NCI-H1417 (cell line): ENCODE measurements at regions not wholly inside any gene's neighbourhood (a gene's known extent, or its start where the extent isn't known, plus 50 kb on each side); places are given as distances from the start of the nearest gene placed in this dataset.

ENCODE experiments used
- DNase-seq, 3 experiments: peaks; one replicate each; lab custom pipeline; 2025; lab: John Stamatoyannopoulos, UW

DNA sequence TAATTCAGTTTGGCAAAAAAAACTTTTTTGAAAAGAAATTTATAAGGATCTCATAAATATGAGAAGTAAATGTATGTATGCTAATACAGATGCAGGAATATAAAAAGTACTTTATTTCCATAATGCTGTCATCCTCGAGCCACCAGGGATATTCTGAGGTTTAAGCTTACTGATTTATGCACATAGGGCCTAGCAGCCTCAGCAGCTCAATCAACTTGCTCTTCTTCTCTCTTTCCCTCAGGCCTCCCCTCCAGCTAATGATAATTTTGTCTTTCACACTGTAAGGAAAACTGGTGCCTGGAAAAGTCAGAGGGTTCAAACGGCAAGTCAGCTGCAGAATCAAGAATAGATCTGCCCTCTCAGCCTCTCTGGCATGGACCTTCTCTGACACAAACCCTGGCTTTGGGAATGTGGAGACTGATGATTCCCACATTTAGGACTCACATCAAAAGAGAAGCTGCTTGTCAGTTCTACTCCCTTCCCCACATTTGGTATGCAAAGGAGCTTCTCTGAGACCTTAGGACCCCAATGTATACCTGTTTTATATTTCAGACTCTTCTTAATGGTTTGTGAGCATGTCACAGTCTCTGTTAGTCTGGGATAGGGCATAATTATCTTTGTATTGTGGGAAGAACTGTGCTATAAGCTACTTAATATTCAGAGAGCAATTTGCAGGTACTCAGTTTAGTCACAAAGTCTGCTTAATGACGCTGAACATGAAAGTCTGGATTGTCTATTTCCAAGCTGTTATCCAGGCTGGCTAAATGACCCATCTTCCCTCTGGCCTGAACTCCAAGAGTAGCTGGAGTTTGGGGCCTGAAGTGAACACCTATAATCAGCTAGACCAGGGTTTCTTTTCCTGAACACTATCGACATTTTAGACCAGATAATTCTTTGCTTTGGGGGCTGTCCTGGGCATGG lies 52.1 kb upstream of the DIPK1A start:
- no peak for DNase-seq

DNA sequence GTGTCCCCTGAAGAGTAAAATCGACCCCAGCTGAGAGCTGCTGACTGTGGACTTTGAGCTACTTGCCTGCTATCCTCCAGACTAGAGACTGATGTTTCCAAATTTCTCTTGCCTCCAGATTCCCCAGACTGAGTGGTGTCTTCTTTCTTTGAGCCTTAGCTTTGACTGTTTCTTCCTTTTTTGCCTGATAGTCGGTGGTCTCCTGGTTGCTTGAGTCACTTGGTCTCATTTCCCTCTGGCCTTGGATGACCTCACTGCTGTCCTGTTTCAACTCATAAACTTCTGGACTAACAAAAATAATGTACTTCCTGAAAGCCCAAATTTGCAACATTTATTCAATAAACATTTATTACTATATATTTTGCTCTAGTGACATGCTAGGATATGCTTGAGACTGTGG lies 52.9 kb upstream of the DIPK1A start:
- no peak for DNase-seq

DNA sequence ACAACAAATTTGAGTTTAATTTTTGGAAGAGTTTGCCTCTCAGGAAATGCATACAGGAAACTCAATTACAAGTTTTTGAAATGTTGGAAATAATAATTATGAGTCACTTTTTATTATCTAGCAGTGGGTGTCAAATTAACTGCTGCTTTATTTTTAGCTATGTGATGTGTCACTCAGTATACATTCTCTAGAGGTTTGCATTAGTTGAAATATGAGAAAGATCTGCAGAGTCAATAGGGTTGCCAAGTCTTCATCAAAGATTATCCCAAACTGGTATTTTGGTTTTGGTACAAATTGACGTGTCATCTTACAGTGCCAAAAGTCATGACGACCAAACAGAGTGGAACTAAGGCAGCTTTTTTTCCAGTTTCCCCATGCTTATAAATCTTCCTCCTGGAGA lies 54.3 kb upstream of the DIPK1A start:
- DNase-seq, result no peak

DNA sequence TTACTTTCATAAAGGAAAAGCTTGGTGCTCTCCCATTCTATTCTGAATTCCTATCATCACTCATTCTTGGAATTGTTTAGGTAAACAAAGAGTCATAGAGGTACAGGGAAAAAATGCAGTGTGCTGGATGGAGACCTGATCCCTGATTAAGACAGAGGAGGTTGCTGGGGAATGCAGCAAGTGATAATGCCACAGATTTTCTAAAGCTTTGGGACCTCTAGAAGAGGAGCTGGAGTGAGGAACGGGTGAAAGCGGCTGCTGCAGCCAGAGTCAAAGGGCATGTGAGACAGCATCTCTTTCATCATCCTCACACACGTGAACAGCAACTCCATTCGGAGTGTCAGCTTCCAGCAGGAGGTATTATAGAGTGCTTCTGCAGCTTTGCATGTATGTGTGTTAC lies 54.9 kb upstream of the DIPK1A start:
- no peak for DNase-seq

DNA sequence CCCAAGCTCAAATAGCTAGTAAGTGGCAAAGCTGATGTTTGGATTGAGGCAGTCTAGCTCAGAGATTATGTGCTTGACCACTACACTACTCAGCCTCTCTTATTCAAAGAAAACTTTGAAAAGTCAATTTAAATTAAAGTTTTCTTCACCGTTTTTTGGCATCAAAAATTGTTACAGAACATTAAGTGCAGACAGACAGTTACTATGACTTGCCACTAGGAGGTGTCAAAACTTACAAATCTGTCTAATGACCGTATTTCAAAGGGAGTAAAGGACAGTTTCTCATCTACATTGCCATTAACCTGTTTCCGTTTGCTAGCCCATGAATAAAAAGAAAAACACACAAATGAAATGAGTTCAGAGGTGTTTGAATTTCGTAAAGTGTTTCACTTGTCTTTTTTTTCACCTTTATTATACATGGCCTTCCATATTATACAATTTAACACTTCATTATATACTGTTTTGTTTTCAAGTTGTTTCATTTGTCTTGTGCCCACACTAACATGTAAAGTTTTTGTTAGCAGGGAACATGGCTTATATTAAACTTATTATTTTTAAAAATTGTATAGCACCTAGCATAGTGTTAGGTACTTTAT lies 57.4 kb upstream of the MTF2 start:
- peak; percentile 10 to 67 (median 39) for DNase-seq

DNA sequence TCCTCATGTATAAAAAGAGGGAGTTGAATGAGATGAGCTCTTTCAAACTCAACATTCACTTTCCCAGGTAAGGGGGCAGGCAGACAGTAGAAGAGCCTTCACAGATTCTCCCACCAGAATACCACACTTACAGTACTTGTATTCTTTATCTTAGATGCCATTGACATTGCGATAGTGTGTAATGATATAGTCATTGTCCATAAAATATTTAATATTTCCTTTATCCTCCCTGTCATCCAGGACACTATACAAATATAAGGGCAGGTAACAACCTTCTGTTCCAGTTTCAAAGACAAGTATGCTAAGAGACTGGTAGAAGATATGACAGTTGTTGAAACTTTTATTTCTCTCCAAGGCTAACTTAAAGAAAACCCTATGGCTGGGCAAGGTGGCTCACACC lies 56.5 kb upstream of the MTF2 start:
- no peak for DNase-seq

DNA sequence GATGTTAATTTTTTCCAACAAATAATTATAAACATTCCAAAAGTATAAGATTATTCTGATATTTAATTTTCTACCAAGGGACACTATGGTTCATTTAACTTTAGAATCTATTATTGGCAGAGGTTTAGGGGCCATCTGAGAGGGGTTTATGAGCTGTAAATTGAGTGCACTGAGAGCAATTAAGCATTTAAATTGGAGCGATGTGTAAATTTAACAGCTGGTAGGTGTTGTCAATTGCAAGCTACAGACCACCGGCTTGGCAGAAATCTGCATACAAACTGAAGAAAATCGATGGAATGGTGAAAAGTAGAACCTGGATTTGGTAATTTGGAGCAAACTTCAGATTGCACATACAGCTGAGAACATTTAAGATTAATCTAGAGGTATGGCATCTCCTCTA lies 55.8 kb upstream of the MTF2 start:
- peak in 1 of 3 experiments; percentile 30 for DNase-seq

DNA sequence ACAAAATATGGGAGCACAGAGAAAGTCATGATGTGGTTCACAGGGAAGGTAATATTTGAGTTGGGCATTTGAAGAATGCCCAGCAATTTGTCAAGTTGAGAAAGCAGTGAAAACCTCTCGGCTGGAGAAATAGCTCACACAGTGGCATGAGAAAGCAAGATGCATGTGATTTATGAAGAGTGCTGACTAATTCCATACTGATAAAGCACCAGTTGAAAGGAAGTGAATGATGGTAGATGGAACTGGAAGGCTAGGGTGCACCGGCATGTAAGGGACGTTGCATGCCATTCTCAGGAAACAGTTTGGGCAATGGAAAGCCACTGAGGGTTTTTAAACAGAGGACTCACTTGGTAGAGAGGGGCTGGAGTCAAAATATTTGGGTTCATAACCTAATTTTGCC lies 53.5 kb upstream of the MTF2 start:
- no peak for DNase-seq

DNA sequence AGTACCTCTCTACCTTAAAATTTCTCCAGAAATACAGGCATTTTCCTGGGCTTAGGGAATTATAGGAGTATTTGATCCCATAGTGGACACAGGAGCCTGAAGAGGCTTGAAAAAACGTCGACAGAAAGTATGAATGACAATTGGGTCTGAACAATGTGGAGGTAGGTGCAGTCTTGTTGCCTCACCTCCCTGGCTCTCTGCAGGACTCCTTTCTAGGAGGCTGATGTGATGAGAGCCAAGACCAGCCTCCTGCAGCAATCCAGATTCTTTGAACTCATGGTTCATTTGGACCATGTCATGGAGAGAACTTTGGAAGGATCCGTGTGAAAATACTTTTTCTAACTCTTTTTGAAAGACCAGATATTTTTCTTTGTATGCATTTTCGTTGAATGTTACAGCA lies 50.5 kb upstream of the MTF2 start:
- no peak for DNase-seq
